HL-60 (cell line): ENCODE measurements at regions not wholly inside any gene's neighbourhood (a gene's known extent, or its start where the extent isn't known, plus 50 kb on each side); places are given as distances from the start of the nearest gene placed in this dataset.

Source experiments
- GABPA ChIP-seq: IDR thresholded peaks from 2 replicates; pipeline ENCODE4 v1.6.1; 2012; ENCODE audit warnings: low read depth
- TF ChIP-seq, protein P1 (sequence below): IDR thresholded peaks from one replicate; pipeline ENCODE4 v1.5.1; 2011; ENCODE audit warnings: low read length, control low read depth, inconsistent platforms; ENCODE audit not compliant: insufficient read depth
- TF ChIP-seq, protein P2 (sequence below): IDR thresholded peaks from 2 replicates; pipeline ENCODE4 v1.6.1; 2012; ENCODE audit warnings: low read depth; ENCODE audit not compliant: insufficient replicate concordance

DNA sequence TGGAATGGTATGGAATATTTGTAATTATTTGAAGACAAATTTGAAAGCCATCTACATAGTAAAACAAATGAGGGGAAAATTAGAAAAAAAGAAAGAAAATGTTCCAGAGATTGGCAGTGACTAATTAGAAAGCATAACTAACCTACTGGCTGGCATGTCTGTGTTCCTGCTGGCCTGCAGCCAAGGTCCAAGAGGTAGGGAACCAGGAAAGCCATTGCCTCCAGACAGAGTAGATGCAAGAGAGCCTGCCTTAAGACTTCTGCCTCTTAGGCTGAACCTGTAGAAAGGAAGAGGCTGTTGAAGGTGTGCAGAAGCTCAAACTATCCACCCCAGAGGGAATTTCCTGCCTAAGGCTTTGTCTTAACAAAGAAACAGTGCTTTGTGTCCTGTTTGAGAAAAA lies 982.0 kb downstream of the SORCS1 start:
- TF ChIP-seq, protein P1, sequence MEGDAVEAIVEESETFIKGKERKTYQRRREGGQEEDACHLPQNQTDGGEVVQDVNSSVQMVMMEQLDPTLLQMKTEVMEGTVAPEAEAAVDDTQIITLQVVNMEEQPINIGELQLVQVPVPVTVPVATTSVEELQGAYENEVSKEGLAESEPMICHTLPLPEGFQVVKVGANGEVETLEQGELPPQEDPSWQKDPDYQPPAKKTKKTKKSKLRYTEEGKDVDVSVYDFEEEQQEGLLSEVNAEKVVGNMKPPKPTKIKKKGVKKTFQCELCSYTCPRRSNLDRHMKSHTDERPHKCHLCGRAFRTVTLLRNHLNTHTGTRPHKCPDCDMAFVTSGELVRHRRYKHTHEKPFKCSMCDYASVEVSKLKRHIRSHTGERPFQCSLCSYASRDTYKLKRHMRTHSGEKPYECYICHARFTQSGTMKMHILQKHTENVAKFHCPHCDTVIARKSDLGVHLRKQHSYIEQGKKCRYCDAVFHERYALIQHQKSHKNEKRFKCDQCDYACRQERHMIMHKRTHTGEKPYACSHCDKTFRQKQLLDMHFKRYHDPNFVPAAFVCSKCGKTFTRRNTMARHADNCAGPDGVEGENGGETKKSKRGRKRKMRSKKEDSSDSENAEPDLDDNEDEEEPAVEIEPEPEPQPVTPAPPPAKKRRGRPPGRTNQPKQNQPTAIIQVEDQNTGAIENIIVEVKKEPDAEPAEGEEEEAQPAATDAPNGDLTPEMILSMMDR: no peak
- no peak for TF ChIP-seq GABPA
- TF ChIP-seq, protein P2, sequence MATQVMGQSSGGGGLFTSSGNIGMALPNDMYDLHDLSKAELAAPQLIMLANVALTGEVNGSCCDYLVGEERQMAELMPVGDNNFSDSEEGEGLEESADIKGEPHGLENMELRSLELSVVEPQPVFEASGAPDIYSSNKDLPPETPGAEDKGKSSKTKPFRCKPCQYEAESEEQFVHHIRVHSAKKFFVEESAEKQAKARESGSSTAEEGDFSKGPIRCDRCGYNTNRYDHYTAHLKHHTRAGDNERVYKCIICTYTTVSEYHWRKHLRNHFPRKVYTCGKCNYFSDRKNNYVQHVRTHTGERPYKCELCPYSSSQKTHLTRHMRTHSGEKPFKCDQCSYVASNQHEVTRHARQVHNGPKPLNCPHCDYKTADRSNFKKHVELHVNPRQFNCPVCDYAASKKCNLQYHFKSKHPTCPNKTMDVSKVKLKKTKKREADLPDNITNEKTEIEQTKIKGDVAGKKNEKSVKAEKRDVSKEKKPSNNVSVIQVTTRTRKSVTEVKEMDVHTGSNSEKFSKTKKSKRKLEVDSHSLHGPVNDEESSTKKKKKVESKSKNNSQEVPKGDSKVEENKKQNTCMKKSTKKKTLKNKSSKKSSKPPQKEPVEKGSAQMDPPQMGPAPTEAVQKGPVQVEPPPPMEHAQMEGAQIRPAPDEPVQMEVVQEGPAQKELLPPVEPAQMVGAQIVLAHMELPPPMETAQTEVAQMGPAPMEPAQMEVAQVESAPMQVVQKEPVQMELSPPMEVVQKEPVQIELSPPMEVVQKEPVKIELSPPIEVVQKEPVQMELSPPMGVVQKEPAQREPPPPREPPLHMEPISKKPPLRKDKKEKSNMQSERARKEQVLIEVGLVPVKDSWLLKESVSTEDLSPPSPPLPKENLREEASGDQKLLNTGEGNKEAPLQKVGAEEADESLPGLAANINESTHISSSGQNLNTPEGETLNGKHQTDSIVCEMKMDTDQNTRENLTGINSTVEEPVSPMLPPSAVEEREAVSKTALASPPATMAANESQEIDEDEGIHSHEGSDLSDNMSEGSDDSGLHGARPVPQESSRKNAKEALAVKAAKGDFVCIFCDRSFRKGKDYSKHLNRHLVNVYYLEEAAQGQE: no peak
